Tibial artery (tissue), 4 donors: ENCODE measurements at regions not wholly inside any gene's neighbourhood (a gene's known extent, or its start where the extent isn't known, plus 50 kb on each side); places are given as distances from the start of the nearest gene placed in this dataset.
"Not testable (repeated sequence)": the region's sequence is repeated elsewhere in the genome, so short reads cannot be mapped to it uniquely, and the experiment has no call there.

Experiments
- DNase-seq, 2 donors: peaks; one replicate each; pipeline ENCODE4 v3.0.0-alpha.2; 2019
- H3K27ac ChIP-seq, 2 donors: fragments of 200-600 bp; sonication (generic) in 1 of 2; 1 replicate in 1 of 2; 2 replicates in 1 of 2; pipeline ENCODE4 v1.5.1; 2018 to 2019; ENCODE audit warnings: mild to moderate bottlenecking in 1 of 2
- H3K27me3 ChIP-seq, 2 donors: fragments of 200-600 bp; sonication (generic) in 1 of 2; one replicate each; pipeline versions ENCODE4 v1.5.1 to v1.6.0; 2016 to 2019
- H3K36me3 ChIP-seq, 3 donors: fragments of 200-600 bp; sonication (generic) in 2 of 3; one replicate each; pipeline ENCODE4 v1.5.1; 2016 to 2019; ENCODE audit warnings: mild to moderate bottlenecking in 2 of 3
- H3K4me1 ChIP-seq, 4 donors: fragments of 200-600 bp; sonication (generic) in 2 of 4; 1 replicate in 3 of 4; 2 replicates in 1 of 4; pipeline ENCODE4 v1.5.1; 2016 to 2019
- H3K4me3 ChIP-seq, 2 donors: fragments of 200-600 bp; sonication (generic) in 1 of 2; 1 replicate in 1 of 2; 2 replicates in 1 of 2; pipeline ENCODE4 v1.5.1; 2018 to 2019; ENCODE audit warnings: mild to moderate bottlenecking in 2 of 2
- H3K9me3 ChIP-seq, 3 donors: fragments of 200-600 bp; sonication (generic) in 1 of 3; one replicate each; pipeline ENCODE4 v1.5.1; 2016 to 2019
- intact Hi-C: fragments of 100-400 bp; cut with DNase I; formaldehyde crosslinking; loops from one replicate; pipeline ENCODE4 v1.15.0; 2023; ENCODE audit warnings: low total_unique reads
- TF ChIP-seq, protein P1 (sequence below), 2 experiments: fragments of 200-600 bp in 1 of 2; fragments of 450-650 bp in 1 of 2; IDR thresholded peaks; one replicate each; pipeline ENCODE4 v1.5.1; 2017 to 2019; ENCODE audit warnings: antibody characterized with exemption in 2 of 2, mild to moderate bottlenecking in 1 of 2, moderate library complexity in 1 of 2

DNA sequence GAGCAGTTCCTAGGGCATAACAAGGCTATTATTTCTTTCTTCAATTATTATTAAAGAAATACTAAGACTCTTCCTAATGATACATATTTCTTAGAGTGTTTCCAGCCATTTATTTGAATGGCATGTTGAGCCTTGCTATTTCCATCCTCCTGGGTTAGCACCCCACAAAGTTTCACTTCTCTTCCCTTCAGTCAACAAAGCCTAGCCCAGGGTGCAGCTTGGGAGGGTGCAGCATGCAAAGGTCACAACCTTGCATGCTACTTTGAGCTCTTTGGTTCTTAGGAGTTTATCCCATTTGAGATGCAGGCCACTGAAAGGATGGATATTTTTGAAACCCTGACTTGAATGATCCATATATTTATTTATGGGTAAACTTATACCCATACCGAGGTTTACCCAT is 454.4 kb upstream of the MEIS1 start:
- DNase-seq: no peak
- no peaks in the 10 kb centered on the region for H3K27me3 ChIP-seq
- no peaks in the 10 kb centered on the region for H3K4me1 ChIP-seq
- H3K27ac ChIP-seq: no peak overlapping the region
- intact Hi-C loops: no loop called here
- peaks cover 0 to 10% (median 0%) of the 10 kb centered on the region in 3 donors for H3K9me3 ChIP-seq
- TF ChIP-seq, protein P1, sequence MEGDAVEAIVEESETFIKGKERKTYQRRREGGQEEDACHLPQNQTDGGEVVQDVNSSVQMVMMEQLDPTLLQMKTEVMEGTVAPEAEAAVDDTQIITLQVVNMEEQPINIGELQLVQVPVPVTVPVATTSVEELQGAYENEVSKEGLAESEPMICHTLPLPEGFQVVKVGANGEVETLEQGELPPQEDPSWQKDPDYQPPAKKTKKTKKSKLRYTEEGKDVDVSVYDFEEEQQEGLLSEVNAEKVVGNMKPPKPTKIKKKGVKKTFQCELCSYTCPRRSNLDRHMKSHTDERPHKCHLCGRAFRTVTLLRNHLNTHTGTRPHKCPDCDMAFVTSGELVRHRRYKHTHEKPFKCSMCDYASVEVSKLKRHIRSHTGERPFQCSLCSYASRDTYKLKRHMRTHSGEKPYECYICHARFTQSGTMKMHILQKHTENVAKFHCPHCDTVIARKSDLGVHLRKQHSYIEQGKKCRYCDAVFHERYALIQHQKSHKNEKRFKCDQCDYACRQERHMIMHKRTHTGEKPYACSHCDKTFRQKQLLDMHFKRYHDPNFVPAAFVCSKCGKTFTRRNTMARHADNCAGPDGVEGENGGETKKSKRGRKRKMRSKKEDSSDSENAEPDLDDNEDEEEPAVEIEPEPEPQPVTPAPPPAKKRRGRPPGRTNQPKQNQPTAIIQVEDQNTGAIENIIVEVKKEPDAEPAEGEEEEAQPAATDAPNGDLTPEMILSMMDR (IDR thresholded peaks at IDR 0.05): no peak
- H3K36me3 ChIP-seq: no peaks in the 10 kb centered on the region
- H3K4me3 ChIP-seq: no peak overlapping the region

GRCh38 chr2:65979446-65979845 is 455.5 kb upstream of the MEIS1 start:
- H3K36me3 ChIP-seq: no peaks in the 10 kb centered on the region

GRCh38 chr2:65974067-65974723 is 460.7 kb upstream of the MEIS1 start:
- Histone ChIP-seq H3K36me3 (no peaks in the 10 kb centered on the region), H3K9me3 (peaks cover 0 to 10% (median 0%) of the 10 kb centered on the region in 3 donors), H3K27ac (no peak overlapping the region), H3K4me3 (no peak overlapping the region), H3K4me1 (no peaks in the 10 kb centered on the region), H3K27me3 (no peaks in the 10 kb centered on the region)
- TF ChIP-seq, protein P1 (IDR thresholded peaks at IDR 0.05): no peak
- DNase-seq: no peak
- intact Hi-C loops: no loop called here

More at GRCh38 chr2:65979446-65979845, 455.5 kb upstream of the MEIS1 start:
- TF ChIP-seq, protein P1 (IDR thresholded peaks at IDR 0.05): no peak
- no peak for DNase-seq
- Histone ChIP-seq H3K4me3 (no peak overlapping the region), H3K4me1 (no peaks in the 10 kb centered on the region), H3K9me3 (peaks cover 0 to 10% (median 0%) of the 10 kb centered on the region in 3 donors), H3K27me3 (no peaks in the 10 kb centered on the region), H3K27ac (no peak overlapping the region)
- intact Hi-C loops: no loop called here

DNA sequence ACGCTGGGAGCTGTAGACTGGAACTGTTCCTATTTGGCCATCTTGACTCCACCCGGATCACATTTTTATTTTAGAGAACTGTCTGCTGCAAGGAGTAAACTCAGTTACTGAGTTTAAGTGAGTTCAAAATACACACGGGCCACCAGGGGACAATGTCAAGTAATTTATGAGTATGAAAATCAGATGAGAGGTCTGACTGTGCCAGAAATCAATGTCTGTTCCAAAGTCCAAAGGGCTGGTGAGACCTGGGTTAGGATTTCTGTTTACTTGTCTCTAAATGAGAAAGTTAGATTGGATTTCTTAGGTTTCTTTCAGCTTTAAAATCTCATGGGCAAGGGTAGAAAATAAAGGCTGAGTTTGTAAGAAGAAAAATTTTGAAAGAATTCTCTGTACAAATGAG is 465.8 kb upstream of the MEIS1 start:
- H3K27me3 ChIP-seq: no peaks in the 10 kb centered on the region
- no peak overlapping the region for H3K27ac ChIP-seq
- DNase-seq: no peak
- no peaks in the 10 kb centered on the region for H3K36me3 ChIP-seq
- intact Hi-C loops: no loop called here
- no peaks in the 10 kb centered on the region for H3K4me1 ChIP-seq
- no peak overlapping the region for H3K4me3 ChIP-seq
- TF ChIP-seq, protein P1 (IDR thresholded peaks at IDR 0.05): no peak
- no peaks in the 10 kb centered on the region for H3K9me3 ChIP-seq

GRCh38 chr2:65963303-65963702 is 471.6 kb upstream of the MEIS1 start:
- H3K36me3 ChIP-seq, H3K27me3 ChIP-seq, H3K9me3 ChIP-seq, H3K27ac ChIP-seq, H3K4me3 ChIP-seq, DNase-seq, intact Hi-C loops, H3K4me1 ChIP-seq: not testable (repeated sequence)

GRCh38 chr2:65960953-65961352 is 474.0 kb upstream of the MEIS1 start:
- H3K36me3 ChIP-seq: no peaks in the 10 kb centered on the region
- intact Hi-C loops: no loop called here
- H3K27me3 ChIP-seq: peaks cover 0 to 5% of the 10 kb centered on the region in 2 donors
- TF ChIP-seq, protein P1 (IDR thresholded peaks at IDR 0.05): no peak
- H3K4me1 ChIP-seq: no peaks in the 10 kb centered on the region
- H3K9me3 ChIP-seq: no peaks in the 10 kb centered on the region
- H3K27ac ChIP-seq: no peak overlapping the region
- no peak for DNase-seq
- no peak overlapping the region for H3K4me3 ChIP-seq
